ENCODE measurements at regions not wholly inside any gene's neighbourhood (a gene's known extent, or its start where the extent isn't known, plus 50 kb on each side); places are given as distances from the start of the nearest gene placed in this dataset.

GRCh38 chr14:51512316-51512715, 139.4 kb upstream of the FRMD6 start:
- TF ChIP-seq, protein P1, sequence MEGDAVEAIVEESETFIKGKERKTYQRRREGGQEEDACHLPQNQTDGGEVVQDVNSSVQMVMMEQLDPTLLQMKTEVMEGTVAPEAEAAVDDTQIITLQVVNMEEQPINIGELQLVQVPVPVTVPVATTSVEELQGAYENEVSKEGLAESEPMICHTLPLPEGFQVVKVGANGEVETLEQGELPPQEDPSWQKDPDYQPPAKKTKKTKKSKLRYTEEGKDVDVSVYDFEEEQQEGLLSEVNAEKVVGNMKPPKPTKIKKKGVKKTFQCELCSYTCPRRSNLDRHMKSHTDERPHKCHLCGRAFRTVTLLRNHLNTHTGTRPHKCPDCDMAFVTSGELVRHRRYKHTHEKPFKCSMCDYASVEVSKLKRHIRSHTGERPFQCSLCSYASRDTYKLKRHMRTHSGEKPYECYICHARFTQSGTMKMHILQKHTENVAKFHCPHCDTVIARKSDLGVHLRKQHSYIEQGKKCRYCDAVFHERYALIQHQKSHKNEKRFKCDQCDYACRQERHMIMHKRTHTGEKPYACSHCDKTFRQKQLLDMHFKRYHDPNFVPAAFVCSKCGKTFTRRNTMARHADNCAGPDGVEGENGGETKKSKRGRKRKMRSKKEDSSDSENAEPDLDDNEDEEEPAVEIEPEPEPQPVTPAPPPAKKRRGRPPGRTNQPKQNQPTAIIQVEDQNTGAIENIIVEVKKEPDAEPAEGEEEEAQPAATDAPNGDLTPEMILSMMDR (IDR thresholded peaks at IDR 0.05; ENCODE audit: borderline replicate concordance, control extremely low read depth, extremely low read depth, insufficient read depth, missing control alignments): no peak
- DNase-seq (ENCODE audit: low spot score): no peak
- in situ Hi-C loops (cut with MboI; ENCODE audit: low sequenced_read_pairs, unreplicated experiment): no loop called here

- TF ChIP-seq, protein P1 (IDR thresholded peaks at IDR 0.05; ENCODE audit: borderline replicate concordance, control extremely low read depth, extremely low read depth, insufficient read depth, missing control alignments): no peak
- in situ Hi-C loops (cut with MboI; ENCODE audit: low sequenced_read_pairs, unreplicated experiment): no loop called here
- no peak for DNase-seq (ENCODE audit: low spot score)
Measured at GRCh38 chr14:51513281-51513680, 138.4 kb upstream of the FRMD6 start.

- DNase-seq (ENCODE audit: low spot score): no peak
- TF ChIP-seq, protein P1 (IDR thresholded peaks at IDR 0.05; ENCODE audit: borderline replicate concordance, control extremely low read depth, extremely low read depth, insufficient read depth, missing control alignments): no peak
- in situ Hi-C loops (cut with MboI; ENCODE audit: low sequenced_read_pairs, unreplicated experiment): no loop called here
Measured at GRCh38 chr14:51513933-51514332, 137.8 kb upstream of the FRMD6 start.

- DNase-seq (ENCODE audit: low spot score): no peak
- TF ChIP-seq, protein P1 (IDR thresholded peaks at IDR 0.05; ENCODE audit: borderline replicate concordance, control extremely low read depth, extremely low read depth, insufficient read depth, missing control alignments): no peak
- in situ Hi-C loops (cut with MboI; ENCODE audit: low sequenced_read_pairs, unreplicated experiment): no loop called here
Measured at GRCh38 chr14:51515611-51516010, 136.1 kb upstream of the FRMD6 start.

DNA sequence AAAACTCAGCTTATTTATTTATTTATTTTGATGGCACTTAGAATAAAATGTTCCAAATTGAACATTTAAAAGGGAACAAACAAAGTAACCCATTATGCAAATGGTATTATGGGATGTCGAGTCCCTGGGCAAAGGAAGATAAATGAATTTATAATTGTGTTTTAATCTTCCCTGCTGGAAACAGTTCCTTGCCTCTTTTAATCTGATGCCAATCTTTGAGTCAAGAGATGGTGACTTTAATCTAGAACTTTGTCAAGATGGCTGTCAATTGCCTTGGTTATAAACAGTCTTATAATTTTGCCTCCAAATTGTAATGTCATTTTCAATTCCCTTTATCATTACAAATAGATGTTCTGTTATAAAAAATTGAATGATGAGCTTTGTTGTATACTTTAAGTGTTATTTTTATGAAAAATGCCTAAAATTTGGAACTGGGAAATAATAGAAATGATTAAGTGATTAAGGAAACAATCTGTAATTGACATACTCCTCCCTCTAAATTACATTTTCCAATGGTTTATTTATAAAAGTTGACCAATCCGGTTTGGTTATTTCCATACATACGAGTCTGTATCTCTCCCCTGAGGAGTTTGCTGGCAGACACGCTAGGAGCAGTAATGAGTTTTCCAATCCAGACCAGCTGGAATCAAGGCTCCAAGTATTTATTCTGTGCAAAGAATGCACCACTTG, 134.9 kb upstream of the FRMD6 start:
- no peak for DNase-seq (ENCODE audit: low spot score)
- TF ChIP-seq, protein P1 (IDR thresholded peaks at IDR 0.05; ENCODE audit: borderline replicate concordance, control extremely low read depth, extremely low read depth, insufficient read depth, missing control alignments): no peak
- in situ Hi-C loops (cut with MboI; ENCODE audit: low sequenced_read_pairs, unreplicated experiment): no loop called here

- TF ChIP-seq, protein P1 (IDR thresholded peaks at IDR 0.05; ENCODE audit: borderline replicate concordance, control extremely low read depth, extremely low read depth, insufficient read depth, missing control alignments): no peak
- DNase-seq (ENCODE audit: low spot score): no peak
- in situ Hi-C loops (cut with MboI; ENCODE audit: low sequenced_read_pairs, unreplicated experiment): no loop called here
Measured at GRCh38 chr14:51518280-51518679, 133.4 kb upstream of the FRMD6 start.

Measured in GM13976 (cell line).